ENCODE measurements at regions not wholly inside any gene's neighbourhood (a gene's known extent, or its start where the extent isn't known, plus 50 kb on each side); places are given as distances from the start of the nearest gene placed in this dataset.

DNA sequence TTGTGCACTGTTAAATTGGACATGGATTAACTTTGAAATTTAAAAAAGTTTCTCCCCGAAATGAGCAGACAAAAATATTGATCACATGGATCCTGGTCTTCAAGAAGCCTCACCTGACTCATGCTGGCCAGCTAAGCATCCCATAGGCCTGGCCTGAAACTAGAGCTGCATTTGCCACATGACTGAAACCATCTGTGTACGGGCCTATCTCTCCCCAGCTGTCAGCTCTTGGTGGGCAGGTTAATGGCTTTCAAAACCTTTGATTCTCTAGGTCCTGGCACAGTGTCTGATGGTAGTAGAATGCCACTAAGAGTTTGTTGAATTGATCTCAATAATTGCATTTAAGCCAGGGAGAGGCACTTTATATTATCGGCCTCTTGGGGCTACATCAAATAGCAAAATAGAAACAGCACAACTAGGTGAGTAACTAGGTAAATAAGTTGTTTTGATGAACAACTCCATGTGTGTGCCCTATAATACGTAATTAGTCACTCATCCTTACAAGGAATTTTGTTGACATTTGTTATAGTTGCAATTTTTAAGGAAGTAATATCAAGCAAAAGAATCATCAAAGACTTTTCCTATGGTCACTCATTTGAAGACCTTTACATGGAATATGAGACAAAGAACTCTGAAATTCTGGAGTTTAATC is 251.1 kb downstream of the SP3 start:
- no peak for TF ChIP-seq POLR2A (IDR thresholded peaks at IDR 0.05)
- TF ChIP-seq, protein P1, sequence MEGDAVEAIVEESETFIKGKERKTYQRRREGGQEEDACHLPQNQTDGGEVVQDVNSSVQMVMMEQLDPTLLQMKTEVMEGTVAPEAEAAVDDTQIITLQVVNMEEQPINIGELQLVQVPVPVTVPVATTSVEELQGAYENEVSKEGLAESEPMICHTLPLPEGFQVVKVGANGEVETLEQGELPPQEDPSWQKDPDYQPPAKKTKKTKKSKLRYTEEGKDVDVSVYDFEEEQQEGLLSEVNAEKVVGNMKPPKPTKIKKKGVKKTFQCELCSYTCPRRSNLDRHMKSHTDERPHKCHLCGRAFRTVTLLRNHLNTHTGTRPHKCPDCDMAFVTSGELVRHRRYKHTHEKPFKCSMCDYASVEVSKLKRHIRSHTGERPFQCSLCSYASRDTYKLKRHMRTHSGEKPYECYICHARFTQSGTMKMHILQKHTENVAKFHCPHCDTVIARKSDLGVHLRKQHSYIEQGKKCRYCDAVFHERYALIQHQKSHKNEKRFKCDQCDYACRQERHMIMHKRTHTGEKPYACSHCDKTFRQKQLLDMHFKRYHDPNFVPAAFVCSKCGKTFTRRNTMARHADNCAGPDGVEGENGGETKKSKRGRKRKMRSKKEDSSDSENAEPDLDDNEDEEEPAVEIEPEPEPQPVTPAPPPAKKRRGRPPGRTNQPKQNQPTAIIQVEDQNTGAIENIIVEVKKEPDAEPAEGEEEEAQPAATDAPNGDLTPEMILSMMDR (IDR thresholded peaks at IDR 0.05): no peak

All from gastroesophageal sphincter (tissue), 3 donors.